Activated CD8-positive, alpha-beta T cell treated with anti-CD3 and anti-CD28 coated beads for 36 hours (primary cell): ENCODE measurements at regions not wholly inside any gene's neighbourhood (a gene's known extent, or its start where the extent isn't known, plus 50 kb on each side); places are given as distances from the start of the nearest gene placed in this dataset.

Experiments
- ATAC-seq: fragments of 200-7000 bp; cut with Tn5 transposase; one replicate; pipeline ENCODE4 v1.10.0; 2021; ENCODE audit warnings: mild to moderate bottlenecking, moderate library complexity
- CTCF ChIA-PET: fragments of 350-600 bp; sonication (Branson Sonifier 250); formaldehyde crosslinking; loops from one replicate; lab custom pipeline; 2021; ENCODE audit warnings: antibody characterized with exemption; lab: Charles Lee
- POLR2A ChIA-PET: fragments of 350-600 bp; sonication (Branson Sonifier 250); formaldehyde crosslinking; loops from one replicate; lab custom pipeline; 2021; ENCODE audit warnings: antibody characterized with exemption; lab: Charles Lee
- DNase-seq: peaks from one replicate; pipeline ENCODE4 v3.0.0-alpha.2; 2020
- H3K27ac Mint-ChIP-seq: one replicate; pipeline ENCODE4 v1.8.0; 2021; ENCODE audit warnings: mild to moderate bottlenecking, mixed read lengths
- H3K27me3 Mint-ChIP-seq: one replicate; pipeline ENCODE4 v1.8.0; 2021; ENCODE audit warnings: mixed read lengths
- H3K36me3 Mint-ChIP-seq: one replicate; pipeline ENCODE4 v1.8.0; 2021; ENCODE audit warnings: low read depth, mixed read lengths
- H3K4me1 Mint-ChIP-seq: one replicate; pipeline ENCODE4 v1.8.0; 2021; ENCODE audit warnings: low read depth, mixed read lengths
- H3K4me3 Mint-ChIP-seq: one replicate; pipeline ENCODE4 v1.8.0; 2021; ENCODE audit warnings: mild to moderate bottlenecking, moderate library complexity, mixed read lengths
- H3K9me3 Mint-ChIP-seq: one replicate; pipeline ENCODE4 v1.8.0; 2021; ENCODE audit warnings: mixed read lengths
- intact Hi-C: fragments of 100-400 bp; cut with micrococcal nuclease; formaldehyde crosslinking; loops from one replicate; pipeline ENCODE4 v1.10.0; 2022
- TF ChIP-seq, protein P1 (sequence below): fragments of 200-600 bp; IDR thresholded peaks from one replicate; pipeline ENCODE4 v1.8.0; 2022; ENCODE audit warnings: antibody characterized with exemption, mild to moderate bottlenecking

DNA sequence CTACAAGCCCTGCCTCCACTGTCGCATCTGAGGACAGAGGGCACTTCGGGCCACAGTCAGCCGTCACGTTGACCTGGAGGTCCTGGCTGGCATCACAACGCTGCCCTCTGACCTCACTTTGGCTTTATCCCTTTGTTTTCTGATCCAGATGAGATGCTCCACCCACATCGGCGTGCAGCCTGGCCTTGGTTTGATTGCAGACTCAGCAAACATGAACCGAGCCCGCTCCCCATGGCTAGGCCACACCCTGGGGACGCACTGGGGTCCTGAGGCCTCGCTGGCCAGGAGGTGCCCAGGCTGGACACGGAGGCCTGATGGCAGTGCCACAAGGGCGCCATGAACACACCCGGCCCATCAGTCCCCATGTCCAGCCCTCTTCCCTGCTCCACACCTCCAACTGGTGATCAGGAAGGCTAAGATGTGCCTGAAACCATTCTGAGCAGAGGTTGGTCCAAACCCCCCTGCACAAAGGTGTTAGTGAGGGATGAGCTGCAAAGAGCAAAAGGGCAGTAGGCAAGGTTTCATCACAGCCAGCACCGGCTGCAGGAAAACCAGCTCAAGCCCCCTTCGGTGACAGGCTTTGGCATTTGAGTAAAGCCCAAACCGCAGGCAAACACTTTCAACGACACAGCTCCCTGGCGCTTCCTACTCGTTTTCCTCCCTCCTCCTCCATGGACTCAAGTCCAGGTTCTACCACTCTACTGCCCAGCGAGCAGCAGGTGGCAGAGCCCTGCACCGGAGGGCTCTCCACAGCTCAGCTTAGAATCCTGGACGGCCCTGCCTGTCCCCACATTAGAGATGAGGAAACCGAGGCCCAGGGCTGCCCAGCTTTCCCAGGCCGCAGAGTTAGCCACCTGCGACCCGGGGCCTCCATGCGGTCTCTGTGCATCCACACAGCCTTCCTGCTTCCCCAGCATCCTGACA lies 165.8 kb downstream of the NUP210 start:
- Mint-ChIP-seq H3K4me1 (no peaks in the 10 kb centered on the region), H3K9me3 (no peaks in the 10 kb centered on the region), H3K36me3 (no peaks in the 10 kb centered on the region), H3K27ac (no peak overlapping the region), H3K4me3 (no peak overlapping the region), H3K27me3 (no peaks in the 10 kb centered on the region)
- intact Hi-C loops, result no loop called here
- no peak for ATAC-seq
- DNase-seq, result no peak
- TF ChIP-seq, protein P1, sequence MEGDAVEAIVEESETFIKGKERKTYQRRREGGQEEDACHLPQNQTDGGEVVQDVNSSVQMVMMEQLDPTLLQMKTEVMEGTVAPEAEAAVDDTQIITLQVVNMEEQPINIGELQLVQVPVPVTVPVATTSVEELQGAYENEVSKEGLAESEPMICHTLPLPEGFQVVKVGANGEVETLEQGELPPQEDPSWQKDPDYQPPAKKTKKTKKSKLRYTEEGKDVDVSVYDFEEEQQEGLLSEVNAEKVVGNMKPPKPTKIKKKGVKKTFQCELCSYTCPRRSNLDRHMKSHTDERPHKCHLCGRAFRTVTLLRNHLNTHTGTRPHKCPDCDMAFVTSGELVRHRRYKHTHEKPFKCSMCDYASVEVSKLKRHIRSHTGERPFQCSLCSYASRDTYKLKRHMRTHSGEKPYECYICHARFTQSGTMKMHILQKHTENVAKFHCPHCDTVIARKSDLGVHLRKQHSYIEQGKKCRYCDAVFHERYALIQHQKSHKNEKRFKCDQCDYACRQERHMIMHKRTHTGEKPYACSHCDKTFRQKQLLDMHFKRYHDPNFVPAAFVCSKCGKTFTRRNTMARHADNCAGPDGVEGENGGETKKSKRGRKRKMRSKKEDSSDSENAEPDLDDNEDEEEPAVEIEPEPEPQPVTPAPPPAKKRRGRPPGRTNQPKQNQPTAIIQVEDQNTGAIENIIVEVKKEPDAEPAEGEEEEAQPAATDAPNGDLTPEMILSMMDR, result no peak
- CTCF ChIA-PET, result no interaction called here
- POLR2A ChIA-PET, result no interaction called here

DNA sequence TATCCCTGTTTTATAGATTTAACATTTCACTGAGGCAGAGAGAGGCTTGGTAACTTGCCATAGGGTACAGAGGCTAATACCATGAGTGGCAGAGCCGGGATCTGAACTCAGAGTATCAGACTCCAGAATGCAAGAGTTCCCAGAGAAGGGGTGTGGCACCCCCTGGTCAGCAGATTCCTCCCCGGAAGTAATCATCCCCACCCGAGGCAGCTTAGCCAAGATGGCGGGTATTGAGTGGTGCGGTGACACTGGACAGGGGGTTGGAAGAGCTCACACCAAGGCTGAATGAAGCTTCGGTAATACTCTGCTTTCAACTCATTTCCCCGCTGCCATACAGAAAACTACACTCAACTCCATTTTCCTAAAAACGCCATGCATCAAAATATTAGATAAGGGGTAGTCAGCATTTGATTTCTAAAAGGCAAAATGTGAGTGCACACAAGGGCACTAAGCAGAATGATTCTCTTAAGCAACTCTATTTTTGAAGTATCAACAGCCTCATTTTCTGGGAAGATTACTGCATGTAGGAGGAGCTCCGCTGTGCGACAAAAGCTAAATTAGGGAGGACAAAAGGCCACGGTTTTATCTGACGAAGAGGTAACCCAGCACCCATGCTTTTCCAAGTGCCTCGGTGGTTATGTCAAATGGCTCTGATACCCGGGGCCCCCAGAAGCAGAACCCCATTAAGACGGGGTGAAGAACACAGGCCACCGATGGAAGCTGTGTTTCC lies 166.7 kb downstream of the NUP210 start:
- H3K27ac Mint-ChIP-seq, result no peak overlapping the region
- no peaks in the 10 kb centered on the region for H3K36me3 Mint-ChIP-seq
- TF ChIP-seq, protein P1, result no peak
- H3K9me3 Mint-ChIP-seq, result no peaks in the 10 kb centered on the region
- POLR2A ChIA-PET, result no interaction called here
- no peak for DNase-seq
- CTCF ChIA-PET, result no interaction called here
- H3K4me3 Mint-ChIP-seq, result no peak overlapping the region
- intact Hi-C loops, result no loop called here
- ATAC-seq, result no peak
- H3K27me3 Mint-ChIP-seq, result no peaks in the 10 kb centered on the region
- no peaks in the 10 kb centered on the region for H3K4me1 Mint-ChIP-seq

DNA sequence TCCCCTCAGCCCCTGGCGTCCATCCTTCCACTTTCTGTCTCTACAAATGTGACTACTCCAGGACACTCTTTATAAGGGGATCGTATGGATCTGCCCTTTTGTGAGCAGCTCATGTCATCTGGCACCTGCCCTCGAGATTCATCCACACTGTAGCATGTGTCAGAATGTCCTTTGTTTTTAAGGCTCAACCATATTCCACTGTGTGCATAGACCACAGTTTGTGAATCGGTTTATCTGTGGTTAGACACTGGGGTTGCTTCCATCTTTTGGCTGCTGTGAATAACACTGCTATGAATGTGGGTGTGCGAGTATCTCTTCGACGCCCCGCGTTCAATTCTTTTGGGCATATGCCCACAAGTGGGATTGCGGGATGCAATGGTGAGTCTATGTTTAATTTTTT lies 167.9 kb downstream of the NUP210 start:
- Mint-ChIP-seq H3K36me3 (no peaks in the 10 kb centered on the region), H3K4me1 (no peaks in the 10 kb centered on the region), H3K27me3 (no peaks in the 10 kb centered on the region), H3K4me3 (no peak overlapping the region), H3K27ac (no peak overlapping the region), H3K9me3 (no peaks in the 10 kb centered on the region)
- no peak for ATAC-seq
- CTCF ChIA-PET, result no interaction called here
- POLR2A ChIA-PET, result no interaction called here
- TF ChIP-seq, protein P1, result no peak
- intact Hi-C loops, result no loop called here
- no peak for DNase-seq

DNA sequence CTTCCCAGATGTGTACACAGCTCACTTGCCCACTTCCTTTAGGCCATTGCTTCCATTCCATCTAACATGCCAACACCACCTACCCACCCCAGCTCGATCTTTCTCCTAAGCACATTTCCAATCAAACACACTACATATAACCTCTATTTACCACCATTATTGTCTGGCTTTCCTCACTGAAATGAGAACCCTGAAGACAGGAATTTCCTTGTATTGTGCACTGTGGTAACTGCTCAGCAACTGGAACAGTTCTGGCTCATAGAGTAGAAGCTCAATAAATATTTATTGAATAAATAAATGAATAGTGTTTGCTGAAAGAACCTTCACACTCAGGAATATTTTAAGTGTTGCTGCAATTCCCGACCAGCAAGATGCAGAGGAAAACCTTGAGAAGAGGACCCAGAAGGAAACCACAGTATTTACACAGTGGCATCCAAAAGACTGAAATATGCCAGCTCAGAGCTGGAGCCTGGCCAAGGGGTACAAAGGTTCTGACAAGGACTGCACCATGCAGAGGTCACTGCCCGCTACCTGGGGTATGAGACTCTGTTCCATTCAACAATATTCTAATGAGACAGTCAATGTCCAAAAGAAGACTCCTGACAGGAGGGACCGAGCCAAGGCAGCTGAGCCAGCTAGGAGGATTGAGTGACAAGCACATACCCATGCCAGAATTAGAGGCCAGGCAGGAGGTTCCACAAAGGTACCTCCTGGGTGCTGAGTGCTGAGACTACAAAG lies 168.8 kb downstream of the NUP210 start:
- TF ChIP-seq, protein P1, result no peak
- DNase-seq, result no peak
- Mint-ChIP-seq H3K4me1 (no peaks in the 10 kb centered on the region), H3K9me3 (no peaks in the 10 kb centered on the region), H3K27ac (no peak overlapping the region), H3K4me3 (no peak overlapping the region), H3K27me3 (no peaks in the 10 kb centered on the region), H3K36me3 (no peaks in the 10 kb centered on the region)
- ChIA-PET CTCF (interaction anchor here (0.6 kb wide), 1 partner anchor 9 kb away, joined by 3 read pairs; no protein-coding TSS in a partner anchor), POLR2A (no interaction called here)
- ATAC-seq, result no peak
- intact Hi-C loops, result no loop called here
